GM18868 (cell line): ENCODE measurements at regions not wholly inside any gene's neighbourhood (a gene's known extent, or its start where the extent isn't known, plus 50 kb on each side); places are given as distances from the start of the nearest gene placed in this dataset.

Source experiments
- ATAC-seq: cut with Tn5 transposase; IDR thresholded peaks from one replicate; pipeline ENCODE4 v1.9.1; 2021; ENCODE audit warnings: mild to moderate bottlenecking, moderate library complexity; ENCODE audit not compliant: unreplicated experiment

DNA sequence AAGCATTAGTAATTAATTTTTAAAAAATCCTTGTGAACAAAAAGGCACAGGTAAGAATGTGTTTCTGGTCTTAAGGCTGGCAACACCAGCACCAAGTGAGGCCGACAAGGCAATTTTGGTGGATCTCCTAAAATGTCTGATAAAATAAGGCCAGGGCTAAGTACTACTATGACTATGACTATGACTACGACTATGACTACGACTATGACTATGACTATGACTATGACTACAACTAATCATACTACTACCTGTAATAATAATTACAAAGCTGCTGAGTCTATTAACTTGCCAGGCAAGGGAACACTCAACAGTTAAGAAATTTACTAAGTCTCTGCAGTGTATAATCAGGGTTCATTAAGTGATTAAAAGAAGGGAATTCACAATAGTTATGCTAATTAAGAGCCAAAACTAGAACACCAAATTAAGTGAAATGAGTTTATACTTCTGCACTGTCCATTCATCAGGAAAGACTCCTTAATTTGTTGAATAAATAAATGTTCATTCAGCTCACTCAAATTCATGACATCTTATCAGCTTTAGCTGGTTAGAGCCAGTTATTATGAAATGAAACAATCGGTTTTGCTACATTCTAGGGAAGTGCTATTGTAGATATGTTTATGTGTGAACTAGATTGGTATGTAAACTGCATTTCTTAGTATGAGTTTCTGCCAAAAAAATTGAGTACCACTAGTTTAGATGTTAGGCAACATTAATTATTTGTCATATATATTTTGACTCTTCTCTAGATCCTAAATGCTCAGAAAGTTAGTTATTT lies 1626.2 kb upstream of the PCDH20 start:
- peak; percentile 57 for ATAC-seq

DNA sequence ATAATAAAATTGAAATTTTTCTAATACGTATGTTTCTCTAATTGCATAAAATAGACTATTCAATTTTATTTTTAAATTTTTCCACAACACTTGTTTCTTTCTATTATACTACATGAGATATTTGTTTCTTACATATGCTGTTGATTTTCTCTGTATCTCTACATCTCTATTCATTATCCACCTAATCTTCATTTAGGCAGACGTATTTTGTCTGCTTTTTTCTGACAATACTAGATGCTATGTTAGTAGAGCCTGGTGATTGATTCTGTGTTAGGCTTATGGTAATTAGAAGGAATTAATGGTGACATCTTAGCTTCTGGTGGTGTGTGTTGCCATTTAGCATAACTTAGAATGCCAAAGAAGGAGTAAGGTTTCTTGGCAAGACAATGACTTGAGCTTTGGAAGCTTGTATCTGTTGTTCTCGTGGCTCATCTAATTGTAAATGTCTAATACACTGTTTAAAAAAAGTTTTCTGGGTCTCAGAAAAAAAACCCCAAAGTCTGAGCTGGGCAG lies 1610.7 kb upstream of the PCDH20 start:
- no peak for ATAC-seq

DNA sequence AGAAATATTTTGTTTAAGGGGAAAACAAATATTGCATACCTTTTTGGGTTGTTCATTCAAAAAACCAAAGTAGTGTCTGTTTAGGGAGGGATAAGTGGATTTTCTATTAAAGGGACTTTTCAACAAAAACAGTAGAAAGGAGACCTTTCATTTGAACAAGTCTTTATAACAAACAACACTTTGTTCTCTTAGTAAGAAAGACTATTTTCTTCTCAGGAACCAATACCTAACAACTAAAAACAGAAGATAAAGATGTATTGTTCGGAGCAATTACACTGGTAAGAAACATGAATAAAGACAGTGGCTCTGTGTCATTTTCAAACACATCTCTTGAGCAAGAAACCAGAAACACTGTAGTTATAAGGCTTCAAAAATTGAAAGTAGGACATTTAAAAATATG lies 1610.1 kb upstream of the PCDH20 start:
- no peak for ATAC-seq

DNA sequence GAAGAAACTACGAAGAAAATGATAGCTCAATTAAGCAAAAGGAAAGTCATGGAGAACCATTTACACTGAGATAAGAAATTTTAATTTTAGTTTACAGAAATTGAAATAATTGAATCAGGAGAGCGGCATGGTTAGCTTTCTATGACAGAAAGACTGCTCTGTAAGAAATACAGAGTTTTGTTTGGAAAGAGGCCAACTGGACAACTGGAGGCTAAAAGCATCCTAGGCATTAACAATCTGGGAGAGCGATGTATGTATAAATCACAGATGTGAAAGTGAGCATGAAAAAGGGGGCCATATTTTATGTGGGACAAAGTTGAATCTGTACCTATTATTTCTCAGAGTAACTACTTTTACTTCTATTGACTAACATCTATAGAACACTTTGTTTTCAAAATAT lies 1608.8 kb upstream of the PCDH20 start:
- no peak for ATAC-seq

DNA sequence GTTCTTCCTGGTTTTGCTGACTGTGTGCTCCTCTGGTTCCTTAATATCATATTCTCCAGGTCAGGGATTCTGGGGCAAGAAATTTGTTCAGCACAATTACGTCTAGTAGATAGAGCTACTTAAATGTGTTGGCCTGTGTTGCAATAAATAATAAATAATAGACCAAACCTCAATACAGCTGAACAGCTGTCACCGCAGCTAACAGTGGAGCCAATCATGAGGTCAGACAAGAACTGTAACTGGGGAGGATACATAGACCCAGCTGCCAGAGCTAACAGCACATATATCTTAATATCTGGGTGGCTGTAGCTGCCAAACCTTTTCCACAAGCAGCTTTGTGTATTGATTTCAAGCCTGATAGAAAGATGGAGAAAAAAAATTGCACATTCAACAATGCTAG lies 1596.3 kb upstream of the PCDH20 start:
- no peak for ATAC-seq

DNA sequence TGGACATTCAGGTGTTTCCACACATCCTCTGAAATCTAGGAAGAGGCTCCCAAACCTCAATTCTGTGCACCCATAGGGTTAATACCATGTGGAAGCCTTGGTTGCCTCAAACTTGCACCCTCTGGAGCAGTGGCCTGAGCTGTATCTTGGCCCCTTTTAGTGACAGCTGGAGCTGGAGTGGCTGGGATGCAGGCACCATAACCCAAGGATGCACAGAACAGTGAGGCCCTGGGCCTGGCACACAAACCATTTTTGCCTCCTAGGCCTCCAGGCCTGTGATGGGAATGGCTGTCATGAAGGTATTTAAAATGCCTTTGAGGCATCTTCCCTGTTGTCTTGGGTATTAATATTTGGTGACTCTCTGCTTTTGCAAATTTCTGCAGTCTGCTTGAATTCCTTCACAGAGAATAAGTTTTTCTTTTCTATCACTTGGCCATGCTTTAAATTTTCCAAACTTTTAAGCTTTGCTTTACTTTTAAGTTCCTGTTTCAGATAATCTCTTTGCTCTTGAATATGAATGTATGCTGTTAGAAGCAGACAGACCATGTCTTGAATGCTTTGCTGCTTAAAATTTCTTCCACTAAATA lies 1594.5 kb upstream of the PCDH20 start:
- no peak for ATAC-seq

DNA sequence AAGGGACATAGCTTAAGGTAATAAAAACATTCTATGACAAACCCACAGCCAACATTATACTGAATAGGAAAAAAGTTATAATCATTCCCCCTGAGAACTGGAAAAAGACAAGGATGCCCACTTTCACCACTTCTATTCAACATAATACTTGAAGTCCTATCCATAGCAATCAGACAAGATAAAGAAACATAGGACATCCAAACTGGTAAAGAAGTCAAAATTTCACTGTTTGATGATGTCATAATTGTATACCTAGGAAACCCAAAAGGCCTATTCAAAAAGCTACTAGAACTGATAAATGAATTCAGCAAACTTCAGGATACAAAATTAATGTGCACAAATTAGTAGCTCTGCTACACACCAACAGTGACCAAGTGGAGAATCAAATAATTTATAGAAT lies 1590.0 kb upstream of the PCDH20 start:
- no peak for ATAC-seq

DNA sequence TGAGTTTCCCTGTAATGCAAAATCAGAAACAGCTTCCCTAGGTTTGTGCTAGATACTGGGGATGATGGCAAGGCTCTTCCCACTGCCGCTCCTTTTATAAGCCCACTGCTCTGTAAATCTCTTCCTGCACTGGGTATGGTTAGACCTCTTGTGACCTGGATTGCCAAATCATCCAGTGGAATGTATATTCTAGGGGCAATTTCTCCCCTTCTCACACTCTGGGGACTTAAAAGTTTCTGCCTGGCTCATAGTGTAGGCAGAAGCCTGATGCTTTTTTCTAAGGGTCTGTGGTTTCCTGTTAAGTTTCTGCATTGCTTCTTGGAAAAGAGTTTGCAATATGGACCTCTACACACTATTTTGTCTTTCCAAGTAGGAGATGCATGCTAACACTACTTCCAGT lies 1582.0 kb upstream of the PCDH20 start:
- ATAC-seq: no peak

DNA sequence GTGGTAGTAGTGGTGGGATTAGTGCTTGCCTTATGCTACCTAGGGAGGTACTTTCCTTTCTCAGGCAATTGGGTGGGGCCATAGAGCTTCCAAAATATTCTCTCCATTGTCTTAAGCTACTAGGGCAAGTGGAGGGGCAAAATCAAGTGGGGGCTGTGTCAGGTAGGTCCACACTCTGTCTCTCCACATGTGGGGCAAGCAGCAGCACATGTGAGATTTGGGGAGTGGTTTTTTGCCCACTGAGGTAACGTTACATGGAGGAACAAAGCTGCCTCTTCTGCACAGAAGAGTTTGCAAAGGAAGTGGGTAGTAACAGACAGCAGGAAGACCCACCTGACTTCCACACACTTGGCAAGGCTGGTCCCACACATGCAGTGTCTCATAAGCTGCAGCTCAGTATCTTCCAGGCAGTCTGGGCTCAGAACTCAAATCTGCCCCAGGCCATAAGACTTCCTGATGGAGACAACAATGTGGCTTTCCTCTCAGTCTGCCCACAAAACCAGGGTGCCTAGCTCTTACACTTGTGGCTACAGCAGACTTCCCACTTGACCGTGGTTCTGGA lies 1581.5 kb upstream of the PCDH20 start:
- ATAC-seq: no peak

DNA sequence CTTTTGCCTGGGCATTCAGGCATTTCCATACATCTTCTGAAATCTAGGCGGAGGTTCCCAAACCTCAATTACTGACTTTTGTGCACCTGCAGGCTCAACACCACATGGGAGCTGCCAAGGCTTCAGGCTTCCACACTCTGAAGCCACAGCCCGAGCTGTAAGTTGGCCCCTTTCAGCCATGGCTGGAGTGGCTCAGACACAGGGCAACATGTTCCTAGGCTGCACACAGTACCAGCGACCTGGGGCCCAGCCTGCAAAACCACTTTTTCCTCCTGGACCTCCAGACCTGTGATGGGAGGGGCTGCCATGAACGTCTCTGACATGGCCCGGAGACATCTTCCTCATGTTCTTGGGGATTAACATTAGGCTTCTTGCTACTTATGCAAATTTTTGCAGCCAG lies 1558.2 kb upstream of the PCDH20 start:
- ATAC-seq: no peak

DNA sequence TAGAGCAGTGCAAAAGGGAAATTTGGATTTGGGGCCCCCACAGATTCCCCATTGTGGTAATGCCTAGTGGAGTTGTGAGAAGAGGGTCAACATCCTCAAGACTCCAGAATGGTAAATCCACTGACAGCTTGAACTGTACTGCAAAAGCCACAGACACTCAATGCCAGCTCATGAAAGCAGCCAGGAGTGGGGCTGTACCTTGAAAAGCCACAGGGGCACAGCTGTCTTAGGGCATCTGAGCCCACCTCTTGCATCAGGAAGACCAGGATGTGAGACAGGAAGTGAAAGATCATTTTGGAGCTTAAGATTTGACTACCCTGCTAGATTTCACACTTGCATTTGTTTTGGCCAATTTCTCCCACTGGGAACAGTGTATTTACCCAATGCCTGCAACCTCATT lies 1548.9 kb upstream of the PCDH20 start:
- ATAC-seq: no peak

DNA sequence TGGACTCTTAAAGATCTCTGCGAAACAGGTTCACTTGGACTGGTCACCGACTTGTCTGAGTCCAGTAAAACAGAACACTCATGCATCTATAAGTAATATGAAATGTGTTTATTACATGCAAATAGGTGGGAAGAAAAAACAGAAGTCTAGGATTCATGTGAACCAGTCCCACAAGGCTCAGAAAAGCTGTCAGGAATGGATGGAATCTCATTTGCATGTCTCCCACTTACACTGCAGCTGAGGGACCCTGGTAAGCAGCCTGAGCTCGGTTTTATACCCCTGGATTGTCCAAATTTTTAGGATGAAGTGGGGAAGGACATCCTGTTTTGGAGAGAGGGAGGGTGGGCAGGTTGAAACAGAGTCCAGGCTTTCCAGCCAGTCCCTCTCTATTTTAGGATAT lies 1545.1 kb upstream of the PCDH20 start:
- no peak for ATAC-seq

DNA sequence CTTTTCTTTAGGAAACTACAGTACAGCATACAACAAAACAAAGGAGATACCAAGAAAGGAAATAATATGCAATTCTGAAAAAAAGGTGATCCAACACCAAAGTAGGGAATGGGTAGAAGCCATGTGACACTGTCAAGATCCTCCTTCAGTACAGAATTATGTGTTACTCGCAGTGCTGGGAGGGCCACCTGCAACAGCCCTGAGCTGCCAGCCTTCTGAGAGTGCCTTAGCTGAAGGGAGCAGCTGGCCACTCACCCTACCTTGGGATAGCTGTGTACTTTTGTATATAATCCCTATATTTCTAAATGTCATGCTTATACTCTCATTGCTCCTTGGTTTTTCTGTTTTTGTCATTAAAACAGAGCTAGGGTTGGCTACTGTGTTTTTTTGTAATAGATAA lies 1518.2 kb upstream of the PCDH20 start:
- ATAC-seq: no peak

DNA sequence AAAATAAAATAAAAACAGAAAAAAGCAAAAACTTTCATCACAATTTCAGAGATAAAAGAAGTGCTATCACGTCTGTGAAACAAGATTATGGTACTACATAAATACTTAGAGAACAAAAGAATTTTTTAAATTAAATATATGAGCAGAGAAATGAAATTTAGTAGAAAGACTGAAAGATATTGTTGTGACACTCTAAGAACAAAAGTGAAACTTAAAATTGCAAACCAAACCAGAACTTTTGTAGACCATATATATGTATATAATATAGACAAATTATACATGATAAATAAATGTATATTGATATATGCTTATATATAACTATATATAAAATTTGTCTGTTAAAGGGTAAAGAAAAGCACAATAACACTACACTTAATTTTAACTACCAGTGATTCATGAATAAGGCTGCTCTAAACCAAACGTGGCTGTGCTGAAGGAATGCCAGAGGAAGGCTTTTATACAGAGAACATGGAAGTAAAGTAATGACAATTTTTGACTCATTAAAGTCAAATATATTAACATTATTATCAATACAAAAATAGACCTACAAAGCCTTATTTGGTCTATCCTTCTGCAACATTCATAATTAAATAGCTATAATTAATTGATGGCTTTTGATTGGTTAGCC lies 1516.7 kb upstream of the PCDH20 start:
- no peak for ATAC-seq

DNA sequence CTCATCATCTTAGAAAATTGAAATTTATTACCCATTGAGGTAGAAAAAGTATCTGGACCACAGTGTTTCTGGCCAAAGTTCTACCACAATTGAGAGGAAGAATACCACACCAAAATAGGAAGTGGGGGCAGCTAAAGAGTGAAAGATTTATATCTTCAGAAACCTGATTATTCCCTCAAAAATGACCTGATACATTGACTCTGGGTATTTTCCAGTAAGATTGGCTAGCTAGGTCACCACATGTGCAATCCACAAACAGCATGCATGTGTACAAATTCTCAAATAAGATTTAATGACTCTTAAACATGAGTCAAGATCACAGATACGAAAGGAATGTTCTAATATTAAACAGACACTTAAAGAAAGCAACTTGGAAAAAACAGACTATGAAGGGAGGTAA lies 1516.2 kb upstream of the PCDH20 start:
- no peak for ATAC-seq

DNA sequence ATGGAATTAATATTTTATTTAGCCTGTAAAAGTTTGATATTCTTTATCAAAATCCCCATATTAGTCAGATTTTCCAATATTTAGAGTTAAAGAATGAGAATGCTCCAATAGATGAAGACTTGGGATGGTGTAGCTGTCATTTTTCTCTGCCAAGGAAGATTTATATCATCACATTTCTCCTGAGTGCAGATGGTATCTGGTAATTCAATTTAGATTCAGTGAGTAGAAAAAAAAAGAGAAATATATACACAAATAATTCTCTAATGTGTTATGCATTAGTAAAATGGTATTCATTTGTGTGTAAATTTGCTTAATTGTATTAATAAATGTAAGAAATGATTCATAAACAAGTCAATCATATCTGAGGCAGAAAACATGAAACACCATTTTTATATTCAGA lies 1508.7 kb upstream of the PCDH20 start:
- no peak for ATAC-seq

DNA sequence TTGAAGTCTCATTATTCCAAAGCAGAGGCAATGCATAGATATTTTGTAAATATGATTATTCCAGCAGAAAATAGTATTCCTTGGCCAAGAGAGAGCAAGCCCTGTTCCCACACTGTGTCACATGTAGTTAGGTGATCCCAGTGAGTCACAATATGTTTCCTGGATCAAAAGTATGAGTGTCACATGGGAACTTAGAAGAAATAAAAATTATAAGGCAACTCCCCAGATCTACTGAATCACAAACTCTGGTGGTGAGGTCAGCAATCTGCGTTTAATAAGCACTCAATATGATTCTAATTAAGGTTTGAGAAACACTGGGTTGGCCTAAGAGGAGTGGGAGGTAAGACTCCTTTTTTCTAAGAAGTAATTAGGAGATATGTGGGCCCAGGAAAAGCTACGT lies 1504.5 kb upstream of the PCDH20 start:
- ATAC-seq: no peak

DNA sequence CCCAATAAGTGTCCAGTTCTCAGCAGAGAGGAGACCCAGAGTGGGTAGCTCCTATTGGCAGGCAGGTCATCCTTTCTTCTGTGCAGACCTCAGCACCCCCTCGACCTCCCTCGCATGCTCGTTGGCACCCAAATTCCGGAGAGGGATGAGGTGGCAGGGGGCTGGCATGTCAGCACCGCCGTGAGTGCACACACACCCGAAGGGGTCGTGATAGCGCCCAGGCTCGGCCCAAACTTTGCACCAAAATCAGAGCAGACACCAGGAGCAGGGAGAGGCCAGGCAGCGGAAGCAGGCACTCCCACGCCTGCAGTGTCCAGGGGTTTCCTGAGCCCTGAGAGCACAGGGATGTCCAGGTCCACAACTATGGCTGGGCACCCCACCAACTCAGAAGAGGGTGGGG lies 1503.8 kb upstream of the PCDH20 start:
- ATAC-seq: no peak

DNA sequence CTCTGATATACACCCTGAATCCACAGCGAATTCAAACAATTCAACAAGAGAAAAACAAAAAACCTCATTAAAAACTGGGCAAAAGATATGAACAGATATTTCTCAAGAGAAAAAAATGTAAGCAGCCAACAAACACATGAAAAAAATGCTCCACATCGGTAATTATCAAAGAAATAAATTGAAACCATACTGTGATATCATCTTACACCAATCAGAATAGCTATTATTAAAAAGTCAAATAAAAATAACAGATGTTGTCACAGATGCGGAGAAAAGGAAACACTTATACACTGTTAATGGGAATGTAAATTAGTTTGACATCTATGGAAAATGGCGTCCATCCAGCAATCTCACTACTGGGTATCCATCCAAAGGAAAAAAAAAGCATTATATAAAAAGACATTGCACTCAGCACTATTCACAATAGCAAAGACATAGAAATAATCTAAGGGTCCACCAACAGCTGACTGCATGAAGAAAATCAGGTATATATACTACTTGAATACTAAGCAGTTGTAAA lies 1495.0 kb upstream of the PCDH20 start:
- ATAC-seq: no peak

DNA sequence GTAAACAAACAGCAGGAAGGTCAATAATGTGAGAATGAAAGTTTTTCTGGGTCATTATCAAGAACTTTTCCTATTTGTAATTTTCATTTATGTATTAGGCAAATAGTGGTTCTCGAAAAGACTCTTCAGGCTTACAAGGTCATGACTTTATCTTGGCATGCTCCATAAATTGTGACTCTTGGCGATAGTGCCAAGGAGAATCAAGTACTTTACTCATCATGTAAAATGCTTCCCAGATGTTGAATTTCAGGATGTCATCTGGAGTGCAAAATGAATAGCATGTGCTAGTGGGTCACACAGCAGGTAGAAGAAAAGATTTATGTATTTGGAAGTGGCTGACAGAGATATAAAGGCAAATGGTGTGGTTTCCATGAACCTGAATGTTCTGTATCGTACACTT lies 1492.7 kb upstream of the PCDH20 start:
- no peak for ATAC-seq

DNA sequence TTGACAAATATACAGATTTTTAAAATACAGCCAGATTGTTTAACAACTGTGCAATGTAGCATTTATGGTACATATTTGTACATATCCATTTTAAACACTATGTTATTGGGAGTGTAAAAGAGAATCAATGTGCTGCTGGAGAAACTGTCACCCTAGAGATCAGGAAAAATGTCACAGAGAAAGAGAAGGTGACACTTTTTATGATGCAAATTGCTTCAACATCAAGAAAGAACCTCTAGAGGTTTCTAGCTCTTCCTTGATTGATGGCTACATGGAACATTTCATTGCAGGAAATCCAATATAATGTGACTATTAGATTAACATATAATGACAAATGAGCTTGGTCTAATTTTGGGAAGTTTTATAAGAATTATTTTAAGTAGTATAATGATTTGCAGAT lies 1491.2 kb upstream of the PCDH20 start:
- ATAC-seq: no peak

DNA sequence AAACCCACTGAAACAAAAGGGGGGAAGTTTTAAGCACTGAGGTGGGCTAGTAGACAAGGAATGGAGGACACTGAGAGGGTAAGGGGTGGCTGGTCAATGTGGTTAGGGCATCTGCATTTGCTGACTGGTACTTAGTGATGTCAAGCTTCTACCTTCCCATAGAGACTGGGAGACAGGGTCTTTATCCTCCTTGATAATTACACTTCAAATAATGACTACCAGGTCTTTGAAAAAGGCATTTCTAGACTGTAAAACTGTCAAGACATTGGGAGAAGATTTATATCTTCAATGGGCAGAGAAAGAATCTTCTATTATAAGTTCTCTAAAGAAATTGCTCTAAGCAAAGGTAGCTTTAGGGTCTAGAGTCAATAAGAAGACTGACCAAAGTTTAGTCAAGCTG lies 1490.8 kb upstream of the PCDH20 start:
- ATAC-seq: no peak
